ENCODE measurements at regions not wholly inside any gene's neighbourhood (a gene's known extent, or its start where the extent isn't known, plus 50 kb on each side); places are given as distances from the start of the nearest gene placed in this dataset.
"Not testable (repeated sequence)": the region's sequence is repeated elsewhere in the genome, so short reads cannot be mapped to it uniquely, and the experiment has no call there.

- no peak for DNase-seq (ENCODE audit: low spot score)
Measured at GRCh38 chr4:60655356-60655755, 544.8 kb upstream of the ADGRL3 start.

GRCh38 chr4:60656171-60656570 is 544.0 kb upstream of the ADGRL3 start:
- no peak for DNase-seq (ENCODE audit: low spot score)

- no peak for DNase-seq (ENCODE audit: low spot score)
Measured at GRCh38 chr4:60657041-60657440, 543.1 kb upstream of the ADGRL3 start.

GRCh38 chr4:60657807-60658206 is 542.3 kb upstream of the ADGRL3 start:
- no peak for DNase-seq (ENCODE audit: low spot score)

GRCh38 chr4:60663769-60664168 is 536.4 kb upstream of the ADGRL3 start:
- no peak for DNase-seq (ENCODE audit: low spot score)

- no peak for DNase-seq (ENCODE audit: low spot score)
Measured at GRCh38 chr4:60682901-60683300, 517.2 kb upstream of the ADGRL3 start.

- DNase-seq (ENCODE audit: low spot score): no peak
Measured at GRCh38 chr4:60683357-60683756, 516.8 kb upstream of the ADGRL3 start.

- no peak for DNase-seq (ENCODE audit: low spot score)
Measured at GRCh38 chr4:60683973-60684372, 516.2 kb upstream of the ADGRL3 start.

GRCh38 chr4:60696062-60696461 is 504.1 kb upstream of the ADGRL3 start:
- not testable (repeated sequence) for DNase-seq (ENCODE audit: low spot score)

- DNase-seq (ENCODE audit: low spot score): no peak
Measured at GRCh38 chr4:60709061-60709460, 491.1 kb upstream of the ADGRL3 start.

GRCh38 chr4:60718874-60719273 is 481.3 kb upstream of the ADGRL3 start:
- DNase-seq (ENCODE audit: low spot score): no peak

GRCh38 chr4:60721685-60722084 is 478.4 kb upstream of the ADGRL3 start:
- no peak for DNase-seq (ENCODE audit: low spot score)

- no peak for DNase-seq (ENCODE audit: low spot score)
Measured at GRCh38 chr4:60723796-60724195, 476.3 kb upstream of the ADGRL3 start.

- DNase-seq (ENCODE audit: low spot score): no peak
Measured at GRCh38 chr4:60724623-60725022, 475.5 kb upstream of the ADGRL3 start.

- DNase-seq (ENCODE audit: low spot score): no peak
Measured at GRCh38 chr4:60726779-60727178, 473.3 kb upstream of the ADGRL3 start.

GRCh38 chr4:60729194-60729593 is 470.9 kb upstream of the ADGRL3 start:
- no peak for DNase-seq (ENCODE audit: low spot score)

- DNase-seq (ENCODE audit: low spot score): not testable (repeated sequence)
Measured at GRCh38 chr4:60729764-60730163, 470.4 kb upstream of the ADGRL3 start.

GRCh38 chr4:60737858-60738257 is 462.3 kb upstream of the ADGRL3 start:
- no peak for DNase-seq (ENCODE audit: low spot score)

GRCh38 chr4:60743654-60744053 is 456.5 kb upstream of the ADGRL3 start:
- no peak for DNase-seq (ENCODE audit: low spot score)

GRCh38 chr4:60744767-60745166 is 455.4 kb upstream of the ADGRL3 start:
- no peak for DNase-seq (ENCODE audit: low spot score)

GRCh38 chr4:60745800-60746571 is 454.1 kb upstream of the ADGRL3 start:
- no peak for DNase-seq (ENCODE audit: low spot score)

GRCh38 chr4:60750962-60751361 is 449.2 kb upstream of the ADGRL3 start:
- DNase-seq (ENCODE audit: low spot score): no peak

GRCh38 chr4:60757986-60758680 is 442.0 kb upstream of the ADGRL3 start:
- DNase-seq (ENCODE audit: low spot score): no peak

Data from germinal center (tissue), 1 donor.